ENCODE measurements at regions not wholly inside any gene's neighbourhood (a gene's known extent, or its start where the extent isn't known, plus 50 kb on each side); places are given as distances from the start of the nearest gene placed in this dataset.

DNA sequence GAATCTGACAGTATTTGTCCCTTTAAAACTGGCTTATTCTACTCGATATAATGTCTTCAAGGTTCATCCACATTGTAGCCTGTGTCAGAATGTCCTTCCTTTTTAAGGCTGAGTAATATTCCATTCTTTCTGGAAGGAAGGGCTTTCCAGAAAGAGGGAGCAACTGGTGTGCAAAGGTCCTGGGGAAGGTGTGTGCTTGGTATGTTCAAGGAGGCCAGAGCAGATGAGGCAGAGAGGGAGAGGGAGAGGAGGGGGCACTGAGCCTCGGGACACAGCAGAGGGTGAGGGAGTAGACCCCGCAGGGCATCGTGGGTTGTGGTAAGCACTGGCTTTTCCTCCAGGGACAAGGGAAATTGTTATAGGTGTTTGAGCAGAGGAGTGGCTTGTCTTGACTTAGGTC is 90.9 kb upstream of the NCOR2 start:
- TF ChIP-seq, protein P1, sequence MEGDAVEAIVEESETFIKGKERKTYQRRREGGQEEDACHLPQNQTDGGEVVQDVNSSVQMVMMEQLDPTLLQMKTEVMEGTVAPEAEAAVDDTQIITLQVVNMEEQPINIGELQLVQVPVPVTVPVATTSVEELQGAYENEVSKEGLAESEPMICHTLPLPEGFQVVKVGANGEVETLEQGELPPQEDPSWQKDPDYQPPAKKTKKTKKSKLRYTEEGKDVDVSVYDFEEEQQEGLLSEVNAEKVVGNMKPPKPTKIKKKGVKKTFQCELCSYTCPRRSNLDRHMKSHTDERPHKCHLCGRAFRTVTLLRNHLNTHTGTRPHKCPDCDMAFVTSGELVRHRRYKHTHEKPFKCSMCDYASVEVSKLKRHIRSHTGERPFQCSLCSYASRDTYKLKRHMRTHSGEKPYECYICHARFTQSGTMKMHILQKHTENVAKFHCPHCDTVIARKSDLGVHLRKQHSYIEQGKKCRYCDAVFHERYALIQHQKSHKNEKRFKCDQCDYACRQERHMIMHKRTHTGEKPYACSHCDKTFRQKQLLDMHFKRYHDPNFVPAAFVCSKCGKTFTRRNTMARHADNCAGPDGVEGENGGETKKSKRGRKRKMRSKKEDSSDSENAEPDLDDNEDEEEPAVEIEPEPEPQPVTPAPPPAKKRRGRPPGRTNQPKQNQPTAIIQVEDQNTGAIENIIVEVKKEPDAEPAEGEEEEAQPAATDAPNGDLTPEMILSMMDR (conservative IDR thresholded peaks at IDR 0.05; ENCODE audit: low read depth, low read length): no peak
- no peak for DNase-seq (ENCODE audit: low read depth)
- H3K4me3 ChIP-seq (ENCODE audit: low read depth, low read length): no peak overlapping the region

DNA sequence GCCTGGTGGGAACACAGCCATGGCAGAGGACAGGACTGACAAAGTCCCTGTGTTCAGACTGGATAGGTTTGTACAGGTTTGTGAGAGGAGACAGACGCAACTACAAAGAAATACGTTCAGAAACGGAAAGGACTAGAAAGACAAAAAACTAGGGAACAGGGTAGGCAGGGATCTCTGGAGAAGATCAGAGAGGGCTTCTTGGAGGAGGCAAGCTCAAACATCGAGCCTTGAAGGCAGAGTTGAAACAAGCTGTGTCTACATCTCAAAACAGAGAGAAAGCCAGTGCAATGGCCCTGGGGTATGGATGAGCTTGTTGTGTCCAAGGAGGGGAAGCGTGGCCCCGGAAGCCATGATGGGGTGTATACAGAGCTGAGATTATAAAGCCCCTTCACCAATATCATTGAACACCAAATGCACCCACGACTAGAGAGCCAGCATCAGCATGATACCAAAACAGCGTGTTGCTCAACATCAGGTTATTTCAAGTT is 89.6 kb upstream of the NCOR2 start:
- H3K4me3 ChIP-seq (ENCODE audit: low read depth, low read length): no peak overlapping the region
- no peak for DNase-seq (ENCODE audit: low read depth)
- TF ChIP-seq, protein P1 (conservative IDR thresholded peaks at IDR 0.05; ENCODE audit: low read depth, low read length): no peak

DNA sequence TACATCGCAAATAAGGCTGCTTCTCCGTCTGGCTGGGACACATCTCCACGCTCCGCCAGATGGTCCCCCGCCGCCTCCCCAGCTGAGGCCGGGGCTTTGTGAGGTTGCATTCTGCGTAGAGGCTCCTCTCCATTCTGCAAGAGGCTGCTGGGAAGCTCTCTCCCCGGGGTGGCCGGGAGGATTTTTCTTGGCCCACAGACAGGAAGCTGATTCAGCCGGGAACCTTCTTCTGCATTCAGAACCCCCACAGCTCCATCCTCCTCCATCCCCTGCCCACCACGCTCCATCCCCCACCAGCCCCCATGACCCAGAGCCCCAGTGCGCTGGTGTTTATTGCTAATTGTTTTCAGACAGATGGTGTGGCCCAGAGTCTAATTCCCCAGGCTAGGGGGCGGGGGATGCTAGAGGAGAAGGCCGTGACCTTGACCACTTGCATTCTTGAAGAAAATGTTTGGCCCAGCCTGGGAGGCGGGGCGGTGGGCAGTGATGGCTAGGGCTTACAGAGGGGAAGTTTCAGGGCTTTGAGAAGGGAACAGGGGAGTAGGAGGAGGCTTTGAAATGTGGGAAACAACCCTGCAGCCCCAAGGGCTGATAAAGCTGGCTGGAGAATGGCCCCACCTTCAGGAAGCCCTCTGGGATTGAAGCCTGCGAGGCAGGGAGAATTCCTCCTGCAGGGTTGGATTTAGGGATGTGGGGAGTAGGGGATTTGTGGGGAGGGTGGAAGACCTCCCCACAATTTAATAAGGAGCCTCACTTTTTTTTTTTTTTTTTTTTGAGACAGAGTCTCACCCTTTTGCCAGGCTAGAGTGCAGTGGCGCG is 88.5 kb upstream of the NCOR2 start:
- H3K4me3 ChIP-seq (ENCODE audit: low read depth, low read length): peak overlapping the region; percentile 9
- TF ChIP-seq, protein P1 (conservative IDR thresholded peaks at IDR 0.05; ENCODE audit: low read depth, low read length): no peak
- peak; percentile 99 for DNase-seq (ENCODE audit: low read depth)

DNA sequence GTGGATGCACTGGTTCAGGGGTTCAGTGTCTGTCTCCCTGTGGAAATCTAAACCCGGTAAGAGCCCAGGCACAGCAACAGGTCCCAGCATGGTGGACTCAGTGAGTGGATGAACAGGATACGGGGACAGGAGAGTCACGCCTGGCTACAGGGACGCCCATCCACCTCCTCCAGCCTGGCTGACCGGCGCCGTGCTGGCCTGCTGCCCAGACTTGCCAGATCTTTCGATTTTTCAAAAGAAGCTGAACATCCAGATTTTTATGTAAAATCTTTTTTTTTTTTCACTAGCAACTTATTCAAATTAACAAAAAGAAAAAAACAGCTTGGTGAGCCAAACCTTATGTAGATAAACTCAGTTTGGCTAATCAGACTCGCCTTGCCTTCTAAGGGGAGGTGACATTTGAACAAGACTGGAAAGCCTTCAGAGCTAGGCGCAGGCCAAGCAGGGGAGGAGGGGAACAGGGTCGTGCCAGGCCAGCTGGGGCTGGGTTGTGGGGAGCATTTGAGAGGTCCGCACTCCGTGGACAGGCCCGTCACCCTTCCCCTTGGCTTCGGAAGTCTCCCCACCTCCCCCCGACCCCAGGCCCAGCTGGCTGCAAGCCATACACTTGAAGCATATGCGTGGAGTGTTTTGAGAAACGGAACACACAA is 87.8 kb upstream of the NCOR2 start:
- peak overlapping the region; percentile 9 for H3K4me3 ChIP-seq (ENCODE audit: low read depth, low read length)
- TF ChIP-seq, protein P1 (conservative IDR thresholded peaks at IDR 0.05; ENCODE audit: low read depth, low read length): no peak
- peak; percentile 81 for DNase-seq (ENCODE audit: low read depth)

DNA sequence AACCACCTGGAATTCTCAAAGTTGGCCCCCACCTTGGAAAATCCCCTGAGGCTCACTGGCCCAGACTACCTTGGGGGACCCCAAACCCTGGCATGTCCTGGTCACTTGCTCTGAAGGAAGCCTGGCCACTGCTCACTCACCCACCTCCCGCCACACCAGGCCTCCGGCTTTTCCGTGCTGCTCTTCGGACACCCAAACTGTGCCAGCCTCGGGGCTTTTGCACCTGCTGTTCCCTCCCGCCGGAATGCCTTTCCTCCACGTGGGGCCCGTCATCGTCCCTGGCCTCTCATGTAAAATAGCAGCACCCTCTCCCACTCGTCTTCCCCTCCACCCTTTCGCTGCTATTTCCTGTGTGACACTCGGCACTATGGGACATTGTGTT is 87.2 kb upstream of the NCOR2 start:
- TF ChIP-seq, protein P1 (conservative IDR thresholded peaks at IDR 0.05; ENCODE audit: low read depth, low read length): no peak
- H3K4me3 ChIP-seq (ENCODE audit: low read depth, low read length): no peak overlapping the region
- DNase-seq (ENCODE audit: low read depth): no peak

DNA sequence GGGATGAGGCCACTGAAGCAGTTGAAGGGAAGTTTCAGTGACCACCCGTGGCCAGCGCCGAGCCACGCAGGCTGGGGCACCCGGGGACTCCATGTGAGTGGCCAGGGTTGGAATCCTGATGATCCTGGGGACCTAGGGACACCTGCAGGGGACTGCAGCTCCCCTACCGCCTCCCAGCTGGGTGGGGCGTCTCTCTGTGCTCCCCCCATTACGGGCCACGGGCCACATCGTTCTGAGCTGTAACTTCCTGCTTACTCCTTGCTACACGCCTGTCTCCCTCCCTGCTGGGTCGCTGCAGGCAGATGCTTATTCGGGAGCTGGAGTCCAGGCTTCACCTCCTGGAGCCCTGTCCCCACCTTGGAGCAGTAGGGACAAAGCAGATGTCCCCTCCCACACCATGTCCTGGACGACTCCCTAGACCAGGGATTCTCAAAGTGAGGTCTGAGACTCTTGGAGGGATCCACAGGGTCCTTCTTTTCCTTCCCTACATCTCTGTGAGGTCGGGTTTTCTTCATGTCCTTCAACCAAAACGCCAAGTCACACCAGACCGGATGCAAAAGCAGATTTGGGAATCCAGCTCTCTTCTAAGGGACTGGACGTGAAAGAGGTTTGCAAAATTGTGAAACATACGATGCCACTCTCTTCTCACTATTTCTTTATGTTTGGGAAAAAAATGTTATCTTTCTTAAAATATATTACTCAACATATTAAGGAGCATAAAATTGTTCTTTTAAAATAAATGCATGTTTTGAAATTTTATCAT is 85.9 kb upstream of the NCOR2 start:
- TF ChIP-seq, protein P1 (conservative IDR thresholded peaks at IDR 0.05; ENCODE audit: low read depth, low read length): no peak
- peak; percentile 43 for DNase-seq (ENCODE audit: low read depth)
- no peak overlapping the region for H3K4me3 ChIP-seq (ENCODE audit: low read depth, low read length)
